GM23248 (cell line): ENCODE measurements at regions not wholly inside any gene's neighbourhood (a gene's known extent, or its start where the extent isn't known, plus 50 kb on each side); places are given as distances from the start of the nearest gene placed in this dataset.

Source experiments
- DNase-seq: peaks from one replicate; pipeline ENCODE4 v3.0.0-alpha.2; 2015
- H2AFZ ChIP-seq: fragments of 200-600 bp; sonication (generic); 2 replicates; pipeline ENCODE4 v1.6.1; 2016; ENCODE audit warnings: antibody characterized with exemption
- H3F3A ChIP-seq: fragments of 200-600 bp; sonication (generic); 2 replicates; pipeline ENCODE4 v1.6.1; 2016; ENCODE audit warnings: mild to moderate bottlenecking, antibody characterized with exemption, mixed run types; ENCODE audit not compliant: insufficient read depth
- H3K27ac ChIP-seq: fragments of 200-600 bp; sonication (generic); 2 replicates; pipeline ENCODE4 v1.5.1; 2016; ENCODE audit warnings: mild to moderate bottlenecking
- H3K27me3 ChIP-seq: fragments of 200-600 bp; sonication (generic); replicated peaks from 2 replicates; pipeline ENCODE4 v1.6.1; 2016; ENCODE audit warnings: mild to moderate bottlenecking; ENCODE audit not compliant: insufficient read depth
- H3K36me3 ChIP-seq: fragments of 200-600 bp; sonication (generic); 2 replicates; pipeline ENCODE4 v1.6.1; 2016; ENCODE audit warnings: low read depth, mild to moderate bottlenecking
- H3K4me1 ChIP-seq: fragments of 200-600 bp; sonication (generic); 2 replicates; pipeline ENCODE4 v1.6.1; 2016; ENCODE audit warnings: mild to moderate bottlenecking; ENCODE audit not compliant: insufficient read depth
- H3K4me2 ChIP-seq: fragments of 200-600 bp; sonication (generic); one replicate; pipeline ENCODE4 v1.6.1; 2016; ENCODE audit warnings: mild to moderate bottlenecking; ENCODE audit not compliant: unreplicated experiment
- H3K4me3 ChIP-seq: fragments of 200-600 bp; sonication (generic); 2 replicates; pipeline ENCODE4 v1.5.1; 2016; ENCODE audit warnings: mild to moderate bottlenecking
- H3K79me2 ChIP-seq: fragments of 200-600 bp; sonication (generic); 2 replicates; pipeline ENCODE4 v1.6.1; 2016; ENCODE audit warnings: mild to moderate bottlenecking; ENCODE audit not compliant: insufficient read depth
- H3K9ac ChIP-seq: fragments of 200-600 bp; sonication (generic); 2 replicates; pipeline ENCODE4 v1.6.1; 2016; ENCODE audit warnings: mild to moderate bottlenecking
- H3K9me2 ChIP-seq: fragments of 200-600 bp; sonication (generic); 2 replicates; pipeline ENCODE4 v1.6.1; 2016; ENCODE audit warnings: mixed run types, mild to moderate bottlenecking, moderate library complexity; ENCODE audit not compliant: insufficient read depth
- H3K9me3 ChIP-seq: fragments of 200-600 bp; sonication (generic); one replicate; pipeline ENCODE4 v1.6.1; 2017; ENCODE audit warnings: low read depth
- H4K20me1 ChIP-seq: fragments of 200-600 bp; sonication (generic); 2 replicates; pipeline ENCODE4 v1.6.0; 2016; ENCODE audit not compliant: insufficient read depth
- EZH2 ChIP-seq: fragments of 200-600 bp; sonication (generic); IDR thresholded peaks from 2 replicates; pipeline ENCODE4 v1.6.1; 2018; ENCODE audit warnings: antibody characterized with exemption, mild to moderate bottlenecking; ENCODE audit not compliant: insufficient read depth, poor library complexity, severe bottlenecking
- EZH2phosphoT487 ChIP-seq: fragments of 200-600 bp; sonication (generic); IDR thresholded peaks from 2 replicates; pipeline ENCODE4 v1.6.1; 2018; ENCODE audit warnings: antibody characterized with exemption, moderate library complexity, mild to moderate bottlenecking, low read depth; ENCODE audit not compliant: insufficient read depth
- WGBS, 2 experiments: methylation state at CpG; one replicate each; pipeline ENCODE4 v1.1.6; 2015 to 2017; ENCODE audit warnings: low lambda C conversion rate in 2 of 2, low coverage in 1 of 2; ENCODE audit errors: missing lambda C conversion rate in 2 of 2; 5-methylcytosine and 5-hydroxymethylcytosine counted together
- in situ Hi-C: fragments of 300-500 bp; cut with MboI; formaldehyde crosslinking; loops from 2 replicates; pipeline ENCODE4 v1.15.0; 2020

DNA sequence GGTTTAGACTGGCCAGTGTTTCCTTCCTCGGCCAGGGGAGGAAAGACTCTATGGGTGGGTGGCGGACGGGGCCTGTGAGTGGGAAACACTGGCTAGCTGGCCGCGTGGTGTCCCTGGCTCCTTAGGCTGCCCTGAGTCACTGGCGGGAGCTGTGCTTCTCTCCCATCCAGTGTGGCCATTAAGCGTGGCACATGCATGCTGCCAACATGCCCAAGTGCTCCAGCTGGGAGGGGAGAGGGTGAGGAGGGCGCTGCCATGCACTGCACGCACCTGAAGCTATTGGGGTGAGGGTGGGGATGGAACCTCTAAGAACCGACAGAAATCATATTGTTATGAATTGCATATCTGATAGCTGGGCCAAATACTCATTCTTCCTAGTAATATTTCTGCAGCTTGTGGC, 270.8 kb downstream of the CALCRL start:
- no peaks in the 10 kb centered on the region for H3K36me3 ChIP-seq
- in situ Hi-C loops, result no loop called here
- no peak overlapping the region for H3K4me3 ChIP-seq
- no peak overlapping the region for H3K9ac ChIP-seq
- no peak overlapping the region for H2AFZ ChIP-seq
- H3K4me2 ChIP-seq, result no peak overlapping the region
- no peaks in the 10 kb centered on the region for H3K79me2 ChIP-seq
- H3K9me2 ChIP-seq, result no peaks in the 10 kb centered on the region
- H3K9me3 ChIP-seq, result no peaks in the 10 kb centered on the region
- no peaks in the 10 kb centered on the region for H3F3A ChIP-seq
- 62 to 63% methylated on average over 10 of the region's 10 CpGs for WGBS, 2 experiments
- TF ChIP-seq EZH2 (no peak), EZH2phosphoT487 (no peak)
- no peaks in the 10 kb centered on the region for H3K27me3 ChIP-seq
- no peaks in the 10 kb centered on the region for H3K4me1 ChIP-seq
- no peaks in the 10 kb centered on the region for H4K20me1 ChIP-seq
- no peak for DNase-seq
- H3K27ac ChIP-seq, result no peak overlapping the region

DNA sequence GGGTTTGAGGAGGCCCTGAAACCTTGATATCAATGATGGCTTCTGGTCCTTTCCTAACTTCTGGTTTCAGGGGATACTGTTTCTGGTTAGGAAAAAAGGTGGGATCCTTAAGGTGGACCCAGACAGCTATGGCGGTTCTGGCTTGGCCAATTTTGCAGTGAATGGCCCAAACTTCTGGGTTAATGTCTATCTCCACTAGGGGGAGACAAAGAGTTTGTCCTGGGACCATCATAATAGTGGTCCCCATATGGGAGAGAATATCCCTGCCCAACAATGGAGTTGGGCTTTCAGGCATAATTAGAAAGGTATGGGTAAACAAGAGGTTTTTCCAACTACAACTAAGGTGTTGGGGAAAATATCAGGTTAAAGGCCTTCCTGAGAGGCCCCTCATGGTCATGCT, 273.5 kb downstream of the CALCRL start:
- no peak overlapping the region for H3K4me3 ChIP-seq
- no peaks in the 10 kb centered on the region for H3K9me3 ChIP-seq
- no peak overlapping the region for H2AFZ ChIP-seq
- no peaks in the 10 kb centered on the region for H3K4me1 ChIP-seq
- no peaks in the 10 kb centered on the region for H3K79me2 ChIP-seq
- no peaks in the 10 kb centered on the region for H4K20me1 ChIP-seq
- TF ChIP-seq EZH2 (no peak), EZH2phosphoT487 (no peak)
- peak; percentile 3 for DNase-seq
- WGBS, 2 experiments, result 48 to 53% methylated on average over 1 of the region's 1 CpG
- in situ Hi-C loops, result no loop called here
- no peaks in the 10 kb centered on the region for H3K9me2 ChIP-seq
- H3K9ac ChIP-seq, result no peak overlapping the region
- H3K36me3 ChIP-seq, result no peaks in the 10 kb centered on the region
- H3K4me2 ChIP-seq, result no peak overlapping the region
- H3F3A ChIP-seq, result no peaks in the 10 kb centered on the region
- no peak overlapping the region for H3K27ac ChIP-seq
- H3K27me3 ChIP-seq, result no peaks in the 10 kb centered on the region

DNA sequence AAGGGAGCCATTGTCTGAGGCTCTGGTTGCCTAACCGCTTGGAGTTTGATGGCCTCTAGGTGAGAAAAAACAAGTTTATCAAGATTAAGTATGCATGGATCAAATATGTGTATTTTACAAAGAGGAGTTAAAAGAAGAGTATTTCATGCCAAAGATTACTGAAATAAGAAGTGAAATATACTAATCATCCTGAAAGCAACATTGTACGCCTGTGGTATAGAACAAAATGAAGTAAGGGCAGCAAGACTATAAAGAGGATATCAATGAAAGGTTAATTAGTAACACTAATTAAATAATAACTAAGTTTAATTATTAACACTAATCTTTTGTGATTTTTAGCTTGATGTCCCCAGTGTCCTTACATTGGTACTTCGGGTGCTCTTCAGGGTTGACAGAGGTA, 276.7 kb downstream of the CALCRL start:
- H3K36me3 ChIP-seq, result no peaks in the 10 kb centered on the region
- H3K27me3 ChIP-seq, result no peaks in the 10 kb centered on the region
- TF ChIP-seq EZH2 (no peak), EZH2phosphoT487 (no peak)
- no peak overlapping the region for H3K9ac ChIP-seq
- H3K4me2 ChIP-seq, result no peak overlapping the region
- no peaks in the 10 kb centered on the region for H3K79me2 ChIP-seq
- H2AFZ ChIP-seq, result no peak overlapping the region
- no peaks in the 10 kb centered on the region for H4K20me1 ChIP-seq
- in situ Hi-C loops, result no loop called here
- WGBS, 2 experiments, result 58% methylated on average over 3 of the region's 3 CpGs
- no peaks in the 10 kb centered on the region for H3F3A ChIP-seq
- no peak overlapping the region for H3K4me3 ChIP-seq
- H3K4me1 ChIP-seq, result no peaks in the 10 kb centered on the region
- no peaks in the 10 kb centered on the region for H3K9me2 ChIP-seq
- no peak for DNase-seq
- H3K27ac ChIP-seq, result no peak overlapping the region
- no peaks in the 10 kb centered on the region for H3K9me3 ChIP-seq

DNA sequence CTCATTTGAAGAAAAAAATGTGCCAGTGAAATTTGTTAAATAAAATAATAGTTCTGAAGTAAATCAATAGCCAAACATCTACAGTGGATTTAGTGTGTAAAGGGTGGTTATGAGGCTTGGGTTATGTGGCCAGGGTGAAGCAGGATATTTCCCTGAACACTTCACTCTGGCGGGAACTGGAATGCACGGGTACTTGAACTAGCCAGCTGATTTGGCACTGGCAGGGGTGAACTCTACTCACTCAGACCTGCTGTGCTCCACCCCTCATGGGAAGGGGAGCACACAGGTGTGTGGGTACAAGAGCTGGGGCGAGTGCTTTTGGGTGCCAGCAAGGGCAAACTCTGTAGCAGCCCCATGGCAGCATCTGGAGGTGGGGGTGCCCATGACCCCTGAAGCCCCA, 278.2 kb downstream of the CALCRL start:
- TF ChIP-seq EZH2 (no peak), EZH2phosphoT487 (no peak)
- no peak overlapping the region for H2AFZ ChIP-seq
- H3K27ac ChIP-seq, result no peak overlapping the region
- in situ Hi-C loops, result no loop called here
- no peaks in the 10 kb centered on the region for H3K27me3 ChIP-seq
- H3K9me2 ChIP-seq, result no peaks in the 10 kb centered on the region
- no peak for DNase-seq
- no peak overlapping the region for H3K4me3 ChIP-seq
- no peaks in the 10 kb centered on the region for H3K36me3 ChIP-seq
- WGBS, 2 experiments, result 25 to 26% methylated on average over 3 of the region's 3 CpGs
- no peak overlapping the region for H3K9ac ChIP-seq
- no peaks in the 10 kb centered on the region for H4K20me1 ChIP-seq
- no peak overlapping the region for H3K4me2 ChIP-seq
- no peaks in the 10 kb centered on the region for H3F3A ChIP-seq
- H3K79me2 ChIP-seq, result no peaks in the 10 kb centered on the region
- H3K4me1 ChIP-seq, result no peaks in the 10 kb centered on the region
- no peaks in the 10 kb centered on the region for H3K9me3 ChIP-seq
